Left lung (tissue), 4 donors: ENCODE measurements at regions not wholly inside any gene's neighbourhood (a gene's known extent, or its start where the extent isn't known, plus 50 kb on each side); places are given as distances from the start of the nearest gene placed in this dataset.

Experiments used
- ATAC-seq: fragments of 200-7000 bp; cut with Tn5 transposase; one replicate; pipeline ENCODE4 v1.9.1; 2020; ENCODE audit warnings: moderate library complexity
- DNase-seq, 4 donors: peaks; one replicate each; pipeline ENCODE4 v3.0.0-alpha.2; 2013 to 2020
- H3K27ac ChIP-seq, 2 donors: fragments of 200-600 bp; sonication (generic) in 1 of 2; one replicate each; pipeline versions ENCODE4 v1.5.0 to v1.8.0; 2020 to 2021
- H3K27me3 ChIP-seq, 2 donors: fragments of 200-600 bp; sonication (generic) in 1 of 2; one replicate each; pipeline versions ENCODE4 v1.5.0 to v1.8.0; 2020 to 2021
- H3K36me3 ChIP-seq, 2 donors: fragments of 200-600 bp; sonication (generic) in 1 of 2; one replicate each; pipeline versions ENCODE4 v1.5.0 to v1.8.0; 2020 to 2021
- H3K4me1 ChIP-seq, 2 donors: fragments of 200-600 bp; one replicate each; pipeline ENCODE4 v1.8.0; 2021
- H3K4me3 ChIP-seq, 2 donors: fragments of 200-600 bp; sonication (generic) in 1 of 2; one replicate each; pipeline versions ENCODE4 v1.5.0 to v1.8.0; 2020 to 2021; ENCODE audit warnings: mild to moderate bottlenecking in 1 of 2
- H3K9me3 ChIP-seq, 2 donors: fragments of 200-600 bp; sonication (generic) in 1 of 2; one replicate each; pipeline versions ENCODE4 v1.5.0 to v1.8.0; 2020 to 2021
- intact Hi-C, 2 donors: fragments of 100-400 bp; cut with DNase I; formaldehyde crosslinking; loops; one replicate each; pipeline versions ENCODE4 v1.11.2 to v1.14.2; 2022
- TF ChIP-seq, protein P1 (sequence below), 2 donors: fragments of 200-600 bp; sonication (generic) in 1 of 2; IDR thresholded peaks; one replicate each; pipeline versions ENCODE4 v1.5.0 to v1.8.0; 2021; ENCODE audit warnings: antibody characterized with exemption in 2 of 2
- donor health status: DM: no; HTN: yes; CAD: no.
- donor health status: DM: no; HTN: no; CAD: no.

GRCh38 chrX:20989361-20989760 is 384.9 kb upstream of the CNKSR2 start:
- Histone ChIP-seq H3K27ac (no peak overlapping the region), H3K9me3 (no peaks in the 10 kb centered on the region), H3K4me3 (no peak overlapping the region), H3K4me1 (no peaks in the 10 kb centered on the region), H3K36me3 (no peaks in the 10 kb centered on the region), H3K27me3 (no peaks in the 10 kb centered on the region)
- intact Hi-C loops = no loop called here
- ATAC-seq (no peak), DNase-seq (no peak)
- TF ChIP-seq, protein P1, sequence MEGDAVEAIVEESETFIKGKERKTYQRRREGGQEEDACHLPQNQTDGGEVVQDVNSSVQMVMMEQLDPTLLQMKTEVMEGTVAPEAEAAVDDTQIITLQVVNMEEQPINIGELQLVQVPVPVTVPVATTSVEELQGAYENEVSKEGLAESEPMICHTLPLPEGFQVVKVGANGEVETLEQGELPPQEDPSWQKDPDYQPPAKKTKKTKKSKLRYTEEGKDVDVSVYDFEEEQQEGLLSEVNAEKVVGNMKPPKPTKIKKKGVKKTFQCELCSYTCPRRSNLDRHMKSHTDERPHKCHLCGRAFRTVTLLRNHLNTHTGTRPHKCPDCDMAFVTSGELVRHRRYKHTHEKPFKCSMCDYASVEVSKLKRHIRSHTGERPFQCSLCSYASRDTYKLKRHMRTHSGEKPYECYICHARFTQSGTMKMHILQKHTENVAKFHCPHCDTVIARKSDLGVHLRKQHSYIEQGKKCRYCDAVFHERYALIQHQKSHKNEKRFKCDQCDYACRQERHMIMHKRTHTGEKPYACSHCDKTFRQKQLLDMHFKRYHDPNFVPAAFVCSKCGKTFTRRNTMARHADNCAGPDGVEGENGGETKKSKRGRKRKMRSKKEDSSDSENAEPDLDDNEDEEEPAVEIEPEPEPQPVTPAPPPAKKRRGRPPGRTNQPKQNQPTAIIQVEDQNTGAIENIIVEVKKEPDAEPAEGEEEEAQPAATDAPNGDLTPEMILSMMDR (IDR thresholded peaks at IDR 0.05) = no peak

DNA sequence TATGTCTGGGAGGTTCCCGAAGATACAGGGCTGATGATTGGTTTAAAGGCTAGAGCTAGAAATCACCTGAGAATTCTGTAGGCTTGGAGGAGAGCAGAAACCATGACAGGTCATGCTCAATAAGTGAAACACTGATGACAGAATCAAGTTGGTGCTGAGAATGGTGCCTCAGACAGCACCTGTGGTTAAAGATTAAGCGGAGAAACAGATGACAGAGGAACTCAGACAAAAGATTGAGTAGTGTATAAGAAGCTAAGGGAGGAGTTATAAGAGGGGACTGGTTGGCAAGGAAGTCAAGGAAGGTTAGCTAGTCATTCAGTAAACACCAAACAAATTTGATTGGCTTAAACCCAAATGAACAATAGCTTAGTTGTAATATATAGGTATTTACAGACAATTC is 385.4 kb upstream of the CNKSR2 start:
- TF ChIP-seq, protein P1 (IDR thresholded peaks at IDR 0.05) = no peak
- no peaks in the 10 kb centered on the region for H3K4me1 ChIP-seq
- no peak overlapping the region for H3K27ac ChIP-seq
- H3K27me3 ChIP-seq = no peaks in the 10 kb centered on the region
- no peaks in the 10 kb centered on the region for H3K9me3 ChIP-seq
- no peak for ATAC-seq
- no peak for DNase-seq
- H3K36me3 ChIP-seq = no peaks in the 10 kb centered on the region
- intact Hi-C loops = no loop called here
- H3K4me3 ChIP-seq = no peak overlapping the region

GRCh38 chrX:20988118-20988517 is 386.1 kb upstream of the CNKSR2 start:
- DNase-seq (no peak), ATAC-seq (no peak)
- Histone ChIP-seq H3K27ac (no peak overlapping the region), H3K9me3 (no peaks in the 10 kb centered on the region), H3K4me1 (no peaks in the 10 kb centered on the region), H3K27me3 (no peaks in the 10 kb centered on the region), H3K36me3 (no peaks in the 10 kb centered on the region), H3K4me3 (no peak overlapping the region)
- TF ChIP-seq, protein P1 (IDR thresholded peaks at IDR 0.05) = no peak
- intact Hi-C loops = no loop called here

DNA sequence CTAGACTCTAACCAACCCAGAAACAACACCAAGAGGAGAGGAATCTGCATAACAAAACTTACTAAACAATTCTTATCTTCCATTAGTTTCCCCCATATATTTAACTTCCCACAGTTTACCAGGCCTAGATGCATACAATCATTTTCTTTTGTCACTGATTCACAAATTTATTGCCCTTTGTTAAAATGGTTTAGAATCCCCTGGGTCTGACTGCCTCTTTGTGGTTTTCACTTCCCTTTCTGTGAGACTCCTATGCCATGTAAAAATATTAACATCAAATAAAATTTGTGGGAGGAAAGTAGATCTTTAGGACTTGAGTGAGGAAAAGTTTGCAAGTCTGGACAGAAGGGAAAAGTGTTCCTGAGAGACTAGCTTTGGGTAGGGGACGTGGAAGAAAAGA is 393.8 kb upstream of the CNKSR2 start:
- no peaks in the 10 kb centered on the region for H3K36me3 ChIP-seq
- TF ChIP-seq, protein P1 (IDR thresholded peaks at IDR 0.05) = no peak
- ATAC-seq = no peak
- no peaks in the 10 kb centered on the region for H3K9me3 ChIP-seq
- H3K27me3 ChIP-seq = no peaks in the 10 kb centered on the region
- DNase-seq = no peak
- intact Hi-C loops = no loop called here
- no peaks in the 10 kb centered on the region for H3K4me1 ChIP-seq
- no peak overlapping the region for H3K4me3 ChIP-seq
- no peak overlapping the region for H3K27ac ChIP-seq

- intact Hi-C loops = no loop called here
- TF ChIP-seq, protein P1 (IDR thresholded peaks at IDR 0.05) = no peak
- Histone ChIP-seq H3K27ac (no peak overlapping the region), H3K36me3 (no peaks in the 10 kb centered on the region), H3K9me3 (no peaks in the 10 kb centered on the region), H3K4me3 (no peak overlapping the region), H3K4me1 (no peaks in the 10 kb centered on the region), H3K27me3 (no peaks in the 10 kb centered on the region)
- DNase-seq (no peak), ATAC-seq (no peak)
Measured at GRCh38 chrX:20974326-20974725, 399.9 kb upstream of the CNKSR2 start.
